GM23338 (cell line): ENCODE measurements at regions not wholly inside any gene's neighbourhood (a gene's known extent, or its start where the extent isn't known, plus 50 kb on each side); places are given as distances from the start of the nearest gene placed in this dataset.

Experiments
- CREB1 ChIP-seq: fragments of 250-450 bp; sonication (Bioruptor Pico); IDR thresholded peaks from 2 replicates; pipeline ENCODE4 v1.5.0; 2020; ENCODE audit warnings: low read depth, mild to moderate bottlenecking, moderate library complexity
- CTCF ChIP-seq, 2 experiments: fragments of 200-600 bp in 1 of 2; sonication (generic) in 1 of 2; conservative IDR thresholded peaks; 2 replicates each; pipeline versions ENCODE4 v1.5.1 to v1.6.1; 2016 to 2017; ENCODE audit warnings: antibody characterized with exemption in 2 of 2, low read depth in 2 of 2, mild to moderate bottlenecking in 2 of 2, moderate library complexity in 1 of 2
- ETS1 ChIP-seq: IDR thresholded peaks from 2 replicates; pipeline ENCODE4 v1.6.1; 2016; ENCODE audit warnings: antibody characterized with exemption
- EZH2 ChIP-seq: fragments of 200-600 bp; sonication (generic); IDR thresholded peaks from one replicate; pipeline ENCODE4 v1.8.0; 2017; ENCODE audit warnings: antibody characterized with exemption, mild to moderate bottlenecking, low read depth; ENCODE audit not compliant: unreplicated experiment
- EZH2phosphoT487 ChIP-seq: fragments of 200-600 bp; sonication (generic); IDR thresholded peaks from one replicate; pipeline ENCODE4 v1.8.1; 2018; ENCODE audit warnings: antibody characterized with exemption; ENCODE audit not compliant: unreplicated experiment
- JUNB ChIP-seq: IDR thresholded peaks from one replicate; pipeline ENCODE4 v1.6.1; 2016; ENCODE audit warnings: antibody characterized with exemption; ENCODE audit not compliant: unreplicated experiment
- NANOG ChIP-seq: IDR thresholded peaks from 2 replicates; pipeline ENCODE4 v1.6.1; 2016; ENCODE audit warnings: antibody characterized with exemption, borderline replicate concordance
- POLR2AphosphoS5 ChIP-seq: IDR thresholded peaks from 2 replicates; pipeline ENCODE4 v1.6.1; 2016; ENCODE audit warnings: antibody characterized with exemption, low read depth
- REST ChIP-seq: IDR thresholded peaks from one replicate; pipeline ENCODE4 v1.6.1; 2018; ENCODE audit warnings: antibody characterized with exemption; ENCODE audit not compliant: unreplicated experiment
- STAT1 ChIP-seq: IDR thresholded peaks from one replicate; pipeline ENCODE4 v1.6.1; 2016; ENCODE audit warnings: antibody characterized with exemption; ENCODE audit not compliant: unreplicated experiment
- ZNF462 ChIP-seq: fragments of 250-450 bp; sonication (Bioruptor Pico); IDR thresholded peaks from 2 replicates; pipeline ENCODE4 v1.5.0; 2020; ENCODE audit warnings: mild to moderate bottlenecking, moderate library complexity

- TF ChIP-seq EZH2 (no peak), ETS1 (no peak), CTCF (conservative IDR thresholded peaks at IDR 0.05; ENCODE audit: low read depth in 2 of 2) (no peak), POLR2AphosphoS5 (no peak), CREB1 (no peak), EZH2phosphoT487 (no peak), NANOG (no peak), REST (no peak), JUNB (no peak), ZNF462 (CRISPR knock-in tag) (no peak), STAT1 (no peak)
Measured at GRCh38 chr14:101635749-101636560, 74.7 kb downstream of the DIO3 start.
